CD14-positive monocyte (primary cell): ENCODE measurements at regions not wholly inside any gene's neighbourhood (a gene's known extent, or its start where the extent isn't known, plus 50 kb on each side); places are given as distances from the start of the nearest gene placed in this dataset.

Experiments used
- DNase-seq, 3 donors: peaks; one replicate each; pipeline ENCODE4 v3.0.0-alpha.2; 2011 to 2022
- H2AFZ ChIP-seq: 2 replicates; pipeline ENCODE4 v1.6.0; 2012; ENCODE audit warnings: mild to moderate bottlenecking, low read depth, low read length, inconsistent platforms; ENCODE audit not compliant: insufficient read depth, poor library complexity, severe bottlenecking
- H3K27ac ChIP-seq, 2 donors: 1 replicate in 1 of 2; 2 replicates in 1 of 2; pipeline ENCODE4 v1.5.1; 2012 to 2013; ENCODE audit warnings: low read length in 2 of 2, control low read depth in 1 of 2, inconsistent platforms in 1 of 2, low read depth in 1 of 2, mild to moderate bottlenecking in 1 of 2
- H3K27me3 ChIP-seq, 2 donors: one replicate each; pipeline versions ENCODE4 v1.6.0 to v1.6.1; 2011 to 2013; ENCODE audit warnings: low read length in 2 of 2; ENCODE audit not compliant: control insufficient read depth in 2 of 2, insufficient read depth in 2 of 2
- H3K36me3 ChIP-seq, 2 donors: replicated peaks in 1 of 2; 1 replicate in 1 of 2; 2 replicates in 1 of 2; pipeline versions ENCODE4 v1.5.1 to v1.6.1; 2012 to 2013; ENCODE audit warnings: low read length in 2 of 2, control low read depth in 1 of 2, inconsistent platforms in 1 of 2, mild to moderate bottlenecking in 1 of 2; ENCODE audit not compliant: insufficient read depth in 2 of 2, control insufficient read depth in 1 of 2
- H3K4me1 ChIP-seq, 2 donors: 1 replicate in 1 of 2; 2 replicates in 1 of 2; pipeline versions ENCODE4 v1.5.1 to v1.6.1; 2012 to 2013; ENCODE audit warnings: low read length in 2 of 2, control low read depth in 1 of 2, inconsistent platforms in 1 of 2, mild to moderate bottlenecking in 1 of 2, moderate library complexity in 1 of 2; ENCODE audit not compliant: insufficient read depth in 2 of 2, control insufficient read depth in 1 of 2
- H3K4me2 ChIP-seq: replicated peaks from 2 replicates; pipeline ENCODE3; 2012; ENCODE audit warnings: low read length, moderate library complexity, mild to moderate bottlenecking; ENCODE audit not compliant: poor library complexity, severe bottlenecking; ENCODE audit errors: extremely low read depth
- H3K4me3 ChIP-seq, 3 experiments: fragments of 200-600 bp in 1 of 3; sonication (generic) in 1 of 3; replicated peaks in 1 of 3; 1 replicate in 2 of 3; 2 replicates in 1 of 3; pipeline ENCODE4 v1.5.1; 2011 to 2013; ENCODE audit warnings: low read length in 3 of 3, mild to moderate bottlenecking in 3 of 3, control low read depth in 2 of 3, low read depth in 2 of 3, inconsistent platforms in 1 of 3, moderate library complexity in 1 of 3
- H3K79me2 ChIP-seq: 2 replicates; pipeline ENCODE4 v1.6.0; 2012; ENCODE audit warnings: mild to moderate bottlenecking, control low read depth, inconsistent platforms, low read length, moderate library complexity; ENCODE audit not compliant: insufficient read depth
- H3K9ac ChIP-seq: 2 replicates; pipeline ENCODE4 v1.6.0; 2017; ENCODE audit warnings: low read length, mild to moderate bottlenecking; ENCODE audit not compliant: insufficient read depth, poor library complexity, severe bottlenecking
- H3K9me3 ChIP-seq, 2 donors: replicated peaks in 1 of 2; 1 replicate in 1 of 2; 2 replicates in 1 of 2; pipeline versions ENCODE4 v1.5.1 to v1.6.1; 2012 to 2013; ENCODE audit warnings: low read length in 2 of 2, control low read depth in 1 of 2; ENCODE audit not compliant: control insufficient read depth in 1 of 2, insufficient read depth in 1 of 2
- H4K20me1 ChIP-seq: 2 replicates; pipeline ENCODE4 v1.6.0; 2012; ENCODE audit warnings: mild to moderate bottlenecking, low read length, control low read depth, moderate library complexity; ENCODE audit not compliant: insufficient read depth
- H3K27ac Mint-ChIP-seq, 7 donors: one replicate each; pipeline ENCODE4 v1.8.0; 2020; ENCODE audit warnings: mild to moderate bottlenecking in 7 of 7, mixed read lengths in 7 of 7, moderate library complexity in 6 of 7, inconsistent platforms in 2 of 7
- H3K27me3 Mint-ChIP-seq, 3 donors: one replicate each; pipeline ENCODE4 v1.8.0; 2021 to 2022; ENCODE audit warnings: low read depth in 3 of 3, mild to moderate bottlenecking in 3 of 3, mixed read lengths in 3 of 3, moderate library complexity in 3 of 3, inconsistent platforms in 1 of 3
- H3K36me3 Mint-ChIP-seq, 2 donors: one replicate each; pipeline ENCODE4 v1.8.0; 2020; ENCODE audit warnings: mixed read lengths in 2 of 2, inconsistent platforms in 1 of 2, mild to moderate bottlenecking in 1 of 2
- H3K4me1 Mint-ChIP-seq: one replicate; pipeline ENCODE4 v1.8.0; 2020; ENCODE audit warnings: mild to moderate bottlenecking, mixed read lengths
- H3K4me3 Mint-ChIP-seq, 2 donors: one replicate each; pipeline ENCODE4 v1.8.0; 2020; ENCODE audit warnings: mild to moderate bottlenecking in 2 of 2, mixed read lengths in 2 of 2, moderate library complexity in 1 of 2
- H3K9me3 Mint-ChIP-seq, 7 donors: one replicate each; pipeline ENCODE4 v1.8.0; 2020 to 2022; ENCODE audit warnings: mixed read lengths in 7 of 7, mild to moderate bottlenecking in 6 of 7, moderate library complexity in 6 of 7, inconsistent platforms in 2 of 7
- WGBS: methylation state at CpG from one replicate; pipeline ENCODE4 v1.1.5; 2013; ENCODE audit warnings: missing lambda C conversion rate; ENCODE audit not compliant: insufficient coverage; 5-methylcytosine and 5-hydroxymethylcytosine counted together
- intact Hi-C, 2 donors: fragments of 100-400 bp; cut with micrococcal nuclease; formaldehyde crosslinking; loops; one replicate each; pipeline versions ENCODE4 v1.15.0 to v1.15.1; 2023
- TF ChIP-seq, protein P1 (sequence below): fragments of 200-600 bp; IDR thresholded peaks from one replicate; pipeline ENCODE4 v1.8.0; 2022; ENCODE audit warnings: antibody characterized with exemption, mild to moderate bottlenecking

DNA sequence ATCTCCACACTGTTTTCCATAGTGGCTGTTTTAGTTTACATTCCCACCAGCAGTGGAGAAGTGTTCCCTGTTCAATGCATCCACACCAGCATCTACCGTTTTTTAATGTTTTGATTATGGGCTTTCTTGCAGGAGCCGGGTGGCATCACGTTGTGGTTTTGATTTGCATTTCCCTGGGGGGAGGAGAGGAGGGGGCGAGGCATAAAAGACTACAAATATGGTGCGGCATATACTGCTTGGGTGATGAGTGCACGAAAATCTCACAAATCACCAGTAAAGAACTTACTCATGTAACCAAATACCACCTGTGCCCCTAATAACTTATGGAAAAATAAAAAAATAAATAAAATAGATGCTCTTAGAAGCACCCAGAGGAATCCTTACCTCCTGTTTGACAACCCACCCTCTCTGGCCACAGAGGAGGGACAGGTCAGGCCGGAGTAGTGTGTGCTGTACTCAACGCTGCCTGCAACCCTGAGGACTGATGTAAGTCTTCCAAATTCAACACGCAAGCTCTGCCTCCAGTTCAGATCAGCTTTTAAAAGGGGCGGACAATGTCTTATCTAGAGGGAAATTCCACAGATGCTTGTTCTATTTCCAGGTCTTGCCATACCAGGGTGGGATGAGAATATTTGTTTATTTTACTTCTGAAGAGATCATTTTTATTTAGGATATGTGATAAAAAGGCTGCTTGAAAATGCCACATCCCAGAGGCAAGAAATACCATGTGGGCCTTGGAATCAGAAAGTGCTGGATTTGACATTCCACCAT is 329.6 kb upstream of the B3GAT1 start:
- H3K27ac ChIP-seq, result no peak overlapping the region
- DNase-seq, result no peak

DNA sequence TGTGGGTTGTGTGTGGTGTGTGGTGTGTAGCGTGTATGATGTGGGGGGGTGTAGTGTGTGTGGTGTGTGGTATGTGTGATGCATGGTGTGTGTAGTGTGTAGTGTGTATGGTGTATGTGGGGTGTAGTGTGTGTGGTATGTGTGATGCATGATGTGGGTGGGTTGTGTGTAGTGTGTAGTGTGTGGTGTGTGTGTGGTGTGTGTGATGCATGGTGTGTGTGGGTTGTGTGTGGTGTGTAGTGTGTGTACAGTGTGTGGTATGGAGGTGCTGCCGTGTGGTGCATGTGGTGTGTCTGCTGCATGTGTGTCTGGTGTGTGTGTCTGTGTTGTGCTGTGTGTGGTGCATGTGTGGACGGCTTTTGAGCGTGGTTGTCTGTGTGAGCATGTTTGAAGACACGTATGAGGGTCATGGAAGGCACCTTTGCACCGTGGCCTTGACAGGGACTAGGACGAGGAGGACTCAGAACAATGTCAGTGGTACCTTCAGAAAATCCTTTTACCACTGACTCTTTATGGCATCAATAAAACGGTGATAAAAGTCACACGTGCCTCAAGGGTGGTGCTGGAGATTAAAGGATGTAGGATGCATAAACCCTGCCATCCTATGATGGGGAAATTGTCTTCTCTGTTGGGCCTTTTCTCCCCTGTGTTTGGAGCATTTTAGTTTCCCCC is 328.7 kb upstream of the B3GAT1 start:
- Histone ChIP-seq H4K20me1 (no peaks in the 10 kb centered on the region), H3K9me3 (peaks cover 8 to 13% of the 10 kb centered on the region in 2 donors), H3K27ac (no peak overlapping the region), H3K79me2 (no peaks in the 10 kb centered on the region), H3K9ac (no peak overlapping the region), H3K4me1 (no peaks in the 10 kb centered on the region), H3K36me3 (no peaks in the 10 kb centered on the region), H3K27me3 (no peaks in the 10 kb centered on the region), H2AFZ (no peak overlapping the region), H3K4me3 (no peak overlapping the region), H3K4me2 (no peak overlapping the region)
- H3K36me3 Mint-ChIP-seq, result no peaks in the 10 kb centered on the region
- TF ChIP-seq, protein P1, sequence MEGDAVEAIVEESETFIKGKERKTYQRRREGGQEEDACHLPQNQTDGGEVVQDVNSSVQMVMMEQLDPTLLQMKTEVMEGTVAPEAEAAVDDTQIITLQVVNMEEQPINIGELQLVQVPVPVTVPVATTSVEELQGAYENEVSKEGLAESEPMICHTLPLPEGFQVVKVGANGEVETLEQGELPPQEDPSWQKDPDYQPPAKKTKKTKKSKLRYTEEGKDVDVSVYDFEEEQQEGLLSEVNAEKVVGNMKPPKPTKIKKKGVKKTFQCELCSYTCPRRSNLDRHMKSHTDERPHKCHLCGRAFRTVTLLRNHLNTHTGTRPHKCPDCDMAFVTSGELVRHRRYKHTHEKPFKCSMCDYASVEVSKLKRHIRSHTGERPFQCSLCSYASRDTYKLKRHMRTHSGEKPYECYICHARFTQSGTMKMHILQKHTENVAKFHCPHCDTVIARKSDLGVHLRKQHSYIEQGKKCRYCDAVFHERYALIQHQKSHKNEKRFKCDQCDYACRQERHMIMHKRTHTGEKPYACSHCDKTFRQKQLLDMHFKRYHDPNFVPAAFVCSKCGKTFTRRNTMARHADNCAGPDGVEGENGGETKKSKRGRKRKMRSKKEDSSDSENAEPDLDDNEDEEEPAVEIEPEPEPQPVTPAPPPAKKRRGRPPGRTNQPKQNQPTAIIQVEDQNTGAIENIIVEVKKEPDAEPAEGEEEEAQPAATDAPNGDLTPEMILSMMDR, result no peak
- intact Hi-C loops, result no loop called here
- no peak overlapping the region for H3K27ac Mint-ChIP-seq
- 92% methylated on average over 5 of the region's 9 CpGs for WGBS
- DNase-seq, result no peak
- H3K27me3 Mint-ChIP-seq, result no peaks in the 10 kb centered on the region
- H3K9me3 Mint-ChIP-seq, result peaks cover 0 to 5% (median 0%) of the 10 kb centered on the region in 7 donors
- H3K4me3 Mint-ChIP-seq, result no peak overlapping the region
- no peaks in the 10 kb centered on the region for H3K4me1 Mint-ChIP-seq

More for the DNA sequence above, 329.6 kb upstream of the B3GAT1 start:
- WGBS, result 80% methylated on average over 3 of the region's 10 CpGs
- no peak overlapping the region for H3K27ac Mint-ChIP-seq
- H3K9ac ChIP-seq, result no peak overlapping the region
- peaks cover 8 to 13% of the 10 kb centered on the region in 2 donors for H3K9me3 ChIP-seq
- no peaks in the 10 kb centered on the region for H3K4me1 Mint-ChIP-seq
- no peak overlapping the region for H3K4me2 ChIP-seq
- no peak overlapping the region for H2AFZ ChIP-seq
- H3K27me3 Mint-ChIP-seq, result peaks cover 0 to 2% (median 0%) of the 10 kb centered on the region in 3 donors
- H3K36me3 Mint-ChIP-seq, result no peaks in the 10 kb centered on the region
- no peaks in the 10 kb centered on the region for H4K20me1 ChIP-seq
- no peaks in the 10 kb centered on the region for H3K4me1 ChIP-seq
- no peak overlapping the region for H3K4me3 Mint-ChIP-seq
- intact Hi-C loops, result no loop called here
- no peak overlapping the region for H3K4me3 ChIP-seq
- TF ChIP-seq, protein P1, result no peak
- no peaks in the 10 kb centered on the region for H3K36me3 ChIP-seq
- H3K9me3 Mint-ChIP-seq, result peaks cover 0 to 6% (median 0%) of the 10 kb centered on the region in 7 donors
- no peaks in the 10 kb centered on the region for H3K79me2 ChIP-seq
- no peaks in the 10 kb centered on the region for H3K27me3 ChIP-seq
